ENCODE measurements at regions not wholly inside any gene's neighbourhood (a gene's known extent, or its start where the extent isn't known, plus 50 kb on each side); places are given as distances from the start of the nearest gene placed in this dataset.

GRCh38 chr14:101473795-101474562, 87.3 kb upstream of the DIO3 start:
- Histone ChIP-seq H3K36me3 (ENCODE audit: control insufficient read depth, insufficient read depth, low read length) (no peaks in the 10 kb centered on the region), H3K4me1 (ENCODE audit: control insufficient read depth, insufficient read depth, low read length) (peaks cover 12% of the 10 kb centered on the region), H3K9me3 (ENCODE audit: control insufficient read depth, insufficient read depth, low read depth, low read length) (no peaks in the 10 kb centered on the region), H3K4me3 (ENCODE audit: low read depth in 2 of 2, low read length in 2 of 2) (no peak overlapping the region), H3K27ac (ENCODE audit: low read length) (no peak overlapping the region), H3K27me3 (ENCODE audit: control insufficient read depth, insufficient read depth, low read length) (no peaks in the 10 kb centered on the region)
- ChIA-PET POLR2A (no interaction called here), CTCF (no interaction called here)
- TF ChIP-seq POLR2AphosphoS5 (IDR thresholded peaks at IDR 0.05; ENCODE audit: low read depth, low read length) (no peak), REST (IDR thresholded peaks at IDR 0.05; ENCODE audit: insufficient read depth in 1 of 2, low read depth in 2 of 2, low read length in 1 of 2) (no peak), CTCF (IDR thresholded peaks at IDR 0.05) (no peak), SIN3A (IDR thresholded peaks at IDR 0.05; ENCODE audit: borderline replicate concordance, insufficient read depth, low read depth, low read length) (no peak), TCF7L2 (IDR thresholded peaks at IDR 0.05; ENCODE audit: low read depth, low read length) (no peak)
- DNase-seq (ENCODE audit: low read depth, low spot score) (no peak), ATAC-seq (no peak)
- in situ Hi-C loops (cut with HindIII; ENCODE audit: low pct_unique_long_range_greater_than_20kb, low sequenced_read_pairs) = no loop called here
- intact Hi-C loops (cut with micrococcal nuclease; ENCODE audit: unreplicated experiment) = no loop called here
- no TSS peak for BruUV-seq (replicated peaks)

DNA sequence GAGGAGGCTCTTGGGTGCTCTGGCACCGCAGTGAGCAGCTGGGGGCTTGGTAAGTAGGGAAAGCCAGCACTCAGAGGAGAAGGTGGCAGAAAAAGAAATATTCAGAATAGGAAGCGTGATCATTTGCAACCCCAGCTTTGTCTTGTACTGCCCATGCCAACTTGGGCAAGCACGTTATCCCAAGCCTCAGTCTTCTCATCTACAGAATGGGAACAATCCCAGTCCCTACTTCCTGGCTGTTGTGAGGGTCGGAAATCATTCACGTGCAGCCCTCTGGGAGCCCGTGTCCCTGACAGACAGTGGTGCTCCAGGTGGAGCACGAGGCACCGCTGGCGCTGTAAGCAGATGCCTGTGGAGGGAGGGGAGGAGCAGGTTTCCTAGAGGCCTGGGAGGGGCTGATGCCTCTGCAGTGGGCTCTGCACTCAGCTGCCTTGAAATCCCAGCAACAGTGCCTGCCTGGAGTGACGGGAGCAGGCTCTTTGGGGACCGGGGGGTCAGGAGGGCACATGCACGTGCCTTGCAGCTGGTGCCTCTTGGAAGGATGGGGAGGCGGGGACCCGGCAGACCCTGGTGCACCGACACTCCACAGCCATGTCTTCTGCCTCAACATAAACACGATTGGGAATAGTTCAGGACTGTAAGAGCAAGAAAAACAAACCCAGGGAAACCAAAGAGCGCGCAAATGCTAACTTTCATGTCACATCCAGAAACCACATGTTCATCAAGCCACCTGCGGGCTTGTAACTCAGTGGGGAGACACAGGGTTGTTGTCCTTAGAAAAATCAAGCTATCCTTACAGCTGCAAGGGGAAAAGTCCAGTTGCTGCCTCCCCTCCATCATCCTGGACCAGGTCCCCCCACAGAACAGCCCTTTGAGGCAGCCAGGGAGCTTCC, 86.5 kb upstream of the DIO3 start:
- Histone ChIP-seq H3K4me3 (ENCODE audit: low read depth in 2 of 2, low read length in 2 of 2) (no peak overlapping the region), H3K36me3 (ENCODE audit: control insufficient read depth, insufficient read depth, low read length) (no peaks in the 10 kb centered on the region), H3K9me3 (ENCODE audit: control insufficient read depth, insufficient read depth, low read depth, low read length) (no peaks in the 10 kb centered on the region), H3K4me1 (ENCODE audit: control insufficient read depth, insufficient read depth, low read length) (peaks cover 12% of the 10 kb centered on the region), H3K27me3 (ENCODE audit: control insufficient read depth, insufficient read depth, low read length) (no peaks in the 10 kb centered on the region), H3K27ac (ENCODE audit: low read length) (no peak overlapping the region)
- TF ChIP-seq POLR2AphosphoS5 (IDR thresholded peaks at IDR 0.05; ENCODE audit: low read depth, low read length) = no peak
- TF ChIP-seq CTCF (IDR thresholded peaks at IDR 0.05) = no peak
- TF ChIP-seq REST (IDR thresholded peaks at IDR 0.05; ENCODE audit: insufficient read depth in 1 of 2, low read depth in 2 of 2, low read length in 1 of 2) = no peak
- no peak for TF ChIP-seq SIN3A (IDR thresholded peaks at IDR 0.05; ENCODE audit: borderline replicate concordance, insufficient read depth, low read depth, low read length)
- no peak for TF ChIP-seq TCF7L2 (IDR thresholded peaks at IDR 0.05; ENCODE audit: low read depth, low read length)
- DNase-seq (ENCODE audit: low read depth, low spot score) (no peak), ATAC-seq (no peak)
- ChIA-PET CTCF (no interaction called here), POLR2A (no interaction called here)
- in situ Hi-C loops (cut with HindIII; ENCODE audit: low pct_unique_long_range_greater_than_20kb, low sequenced_read_pairs) = no loop called here
- BruUV-seq (replicated peaks) = no TSS peak
- intact Hi-C loops (cut with micrococcal nuclease; ENCODE audit: unreplicated experiment) = no loop called here

All from Panc1 (cell line).